NCI-H2227 (cell line): ENCODE measurements at regions not wholly inside any gene's neighbourhood (a gene's known extent, or its start where the extent isn't known, plus 50 kb on each side); places are given as distances from the start of the nearest gene placed in this dataset.
"Not testable (repeated sequence)": the region's sequence is repeated elsewhere in the genome, so short reads cannot be mapped to it uniquely, and the experiment has no call there.

ENCODE experiments used
- DNase-seq: peaks from one replicate; lab custom pipeline; 2025; ENCODE audit not compliant: unreplicated experiment; lab: John Stamatoyannopoulos, UW

DNA sequence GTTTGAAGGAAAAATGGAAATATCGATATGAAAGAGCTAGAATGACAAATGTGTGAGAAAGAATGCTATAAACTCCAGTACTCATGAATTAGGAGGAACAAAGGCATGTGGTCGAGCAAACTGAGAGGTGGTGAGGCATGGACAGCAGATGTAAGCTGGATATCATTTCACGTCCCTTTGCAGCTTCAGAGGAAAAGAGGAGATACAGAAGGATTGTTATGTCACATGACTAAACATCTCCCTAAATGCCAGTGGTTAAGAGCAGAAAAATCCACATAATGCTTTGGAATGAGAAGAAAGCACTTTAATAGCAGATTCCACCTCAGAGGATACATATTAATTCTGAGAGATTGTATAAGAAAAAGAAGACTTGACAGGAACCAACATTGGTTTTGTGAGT, 248.7 kb downstream of the ZIC4 start:
- DNase-seq, result no peak

DNA sequence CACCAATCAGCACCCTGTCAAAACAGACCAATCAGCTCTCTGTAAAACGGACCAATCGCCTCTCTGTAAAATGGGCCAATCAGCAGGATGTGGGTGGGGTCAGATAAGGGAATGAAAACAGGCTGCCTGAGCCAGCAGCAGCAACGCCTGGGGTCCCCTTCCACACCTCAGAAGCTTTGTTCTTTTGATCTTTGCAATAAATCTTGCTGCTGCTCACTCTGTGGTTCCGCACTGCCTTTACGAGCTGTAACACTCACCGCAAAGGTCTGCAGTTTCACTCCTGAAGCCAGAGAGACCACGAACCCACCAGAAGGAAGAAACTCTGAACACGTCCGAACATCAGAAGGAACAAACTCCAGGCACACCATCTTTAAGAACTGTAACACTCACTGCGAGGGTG, 251.4 kb downstream of the ZIC4 start:
- DNase-seq, result not testable (repeated sequence)

DNA sequence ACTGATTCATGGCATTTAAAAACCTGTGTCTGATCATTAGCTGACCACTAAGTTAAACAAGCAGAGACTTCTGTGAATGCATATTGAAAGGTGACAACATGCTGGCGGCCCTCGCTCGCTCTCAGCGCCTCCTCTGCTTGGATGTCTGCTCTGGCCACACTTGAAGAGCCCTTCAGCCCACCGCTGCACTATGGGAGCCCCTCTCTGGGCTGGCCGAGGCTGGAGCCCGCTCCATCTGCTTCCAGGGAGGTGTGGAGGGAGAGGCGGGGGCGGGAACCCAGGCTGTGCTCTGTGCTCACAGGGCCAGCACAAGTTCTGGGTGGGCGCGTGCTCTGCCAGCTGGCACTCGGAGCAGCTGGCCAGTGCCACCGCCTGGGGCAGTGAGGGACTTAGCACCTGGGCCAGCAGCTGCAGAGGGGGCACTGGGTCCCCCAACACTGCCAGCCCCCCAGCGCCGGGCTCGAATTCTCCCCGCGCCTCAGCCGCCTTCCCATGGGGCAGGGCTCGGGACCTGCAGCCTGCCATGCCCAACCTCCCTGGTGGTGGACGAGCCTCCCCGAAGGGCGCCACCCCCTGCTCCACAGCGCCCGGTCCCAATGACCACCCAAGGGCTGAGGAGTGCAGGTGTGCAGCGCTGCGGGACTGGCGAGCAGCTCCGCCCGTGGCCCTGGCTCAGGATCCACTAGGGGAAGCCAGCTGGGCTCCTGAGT, 252.4 kb downstream of the ZIC4 start:
- no peak for DNase-seq

DNA sequence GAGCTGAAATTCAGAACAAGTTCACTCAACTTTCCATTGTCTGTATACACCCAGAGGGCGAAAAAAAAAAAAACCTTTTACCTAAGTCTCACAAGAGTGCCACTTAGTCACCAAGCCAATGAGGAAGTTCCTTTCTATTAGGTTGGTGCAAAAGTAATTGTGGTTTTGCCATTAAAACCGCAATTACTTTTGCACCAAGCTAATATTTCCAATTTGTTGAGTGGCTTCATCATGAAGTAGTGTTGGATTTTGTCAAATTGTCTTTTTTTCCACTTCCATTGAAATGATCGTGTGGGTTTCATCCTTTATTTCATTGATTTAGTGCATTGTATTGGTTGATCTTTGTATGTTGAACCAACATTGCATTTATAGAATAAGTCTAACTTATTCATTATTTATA, 253.9 kb downstream of the ZIC4 start:
- no peak for DNase-seq

DNA sequence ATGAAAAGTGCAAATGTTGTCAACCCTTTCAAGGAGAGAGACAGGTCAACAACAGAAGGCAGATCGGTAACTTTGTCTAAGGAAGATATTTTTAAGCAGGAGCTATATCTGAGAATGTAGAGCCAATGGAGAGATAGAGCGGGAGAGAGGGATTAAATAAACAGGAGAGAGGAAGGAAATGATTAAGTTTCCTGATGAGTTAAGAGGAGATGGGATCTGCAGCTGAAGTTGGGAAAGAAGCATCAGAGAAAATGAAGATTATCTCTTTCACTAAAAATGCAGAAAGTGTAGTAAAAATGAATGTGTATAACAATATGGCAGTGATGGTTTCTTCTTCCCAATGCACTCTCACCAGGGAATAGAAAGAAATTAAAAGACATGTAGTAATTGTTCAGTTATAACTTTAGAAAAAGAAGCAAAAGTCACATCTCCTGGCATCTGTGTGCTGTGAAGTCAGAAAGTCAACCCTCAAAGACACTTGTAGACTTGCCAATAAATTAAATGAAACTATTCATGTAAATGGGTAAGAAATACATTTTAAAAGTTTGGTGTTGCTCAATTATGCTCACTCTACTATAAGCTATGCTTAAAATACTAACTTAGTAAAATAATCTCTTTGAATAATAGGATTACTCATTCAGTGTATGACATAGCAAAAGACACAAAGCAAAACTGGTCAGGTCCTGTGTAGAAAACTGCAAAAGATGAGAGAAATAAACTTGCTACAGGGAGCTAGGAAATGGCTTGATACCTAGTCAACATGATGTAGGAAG, 264.6 kb downstream of the ZIC4 start:
- no peak for DNase-seq

DNA sequence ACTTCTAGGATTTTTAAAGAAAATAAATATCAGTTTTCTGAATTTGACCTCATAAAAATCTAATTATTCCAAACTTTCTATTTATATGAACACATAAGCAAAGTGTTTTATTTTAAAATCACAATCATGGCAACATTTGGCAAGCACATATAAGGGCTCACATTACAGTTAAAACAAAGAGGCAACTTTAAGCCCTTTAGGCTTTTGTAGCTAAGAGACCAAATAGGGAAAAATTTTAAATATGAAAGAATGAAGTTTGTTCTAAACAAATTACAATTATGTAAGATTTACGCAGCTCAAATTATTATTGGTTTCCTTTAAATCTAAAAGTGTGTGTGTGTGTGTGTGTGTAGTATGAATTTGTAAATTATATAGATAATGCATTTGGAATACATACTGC, 267.0 kb downstream of the ZIC4 start:
- no peak for DNase-seq

DNA sequence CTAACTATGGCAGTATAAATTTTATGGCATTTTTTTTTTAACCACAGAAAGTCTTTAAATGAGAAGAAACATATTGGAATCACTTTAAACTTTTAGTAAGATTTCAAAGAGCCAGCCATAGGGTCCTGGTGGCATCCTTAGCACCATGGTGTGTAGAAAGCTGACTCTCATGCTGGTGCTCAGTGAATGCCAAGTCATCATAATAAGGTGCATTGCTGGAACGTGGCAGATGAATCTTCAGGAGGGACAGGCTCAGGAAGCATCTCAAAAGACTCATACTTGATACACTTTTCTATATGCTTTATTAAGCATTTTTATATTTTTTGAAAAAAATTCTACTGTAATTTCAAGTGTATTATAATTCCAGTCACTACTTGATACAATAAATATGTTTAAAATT, 274.2 kb downstream of the ZIC4 start:
- no peak for DNase-seq

DNA sequence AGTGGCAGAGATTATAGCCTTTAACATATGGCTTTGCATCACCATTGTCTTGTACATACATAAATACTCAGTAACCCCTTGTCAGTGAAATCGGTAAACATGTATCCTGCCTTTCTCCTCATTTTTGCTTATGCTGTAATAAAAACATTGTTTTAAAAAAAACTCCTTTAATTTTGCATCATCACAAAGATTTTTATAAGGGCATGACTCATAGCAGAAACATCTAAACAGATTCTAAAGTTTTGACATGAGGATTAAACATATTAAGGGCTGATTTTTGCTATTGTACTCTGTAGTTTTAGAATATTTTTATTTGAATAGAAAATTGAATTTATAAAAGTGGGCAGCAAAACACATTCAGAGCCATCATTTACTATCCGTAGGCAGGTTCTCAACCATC, 275.9 kb downstream of the ZIC4 start:
- DNase-seq, result no peak

DNA sequence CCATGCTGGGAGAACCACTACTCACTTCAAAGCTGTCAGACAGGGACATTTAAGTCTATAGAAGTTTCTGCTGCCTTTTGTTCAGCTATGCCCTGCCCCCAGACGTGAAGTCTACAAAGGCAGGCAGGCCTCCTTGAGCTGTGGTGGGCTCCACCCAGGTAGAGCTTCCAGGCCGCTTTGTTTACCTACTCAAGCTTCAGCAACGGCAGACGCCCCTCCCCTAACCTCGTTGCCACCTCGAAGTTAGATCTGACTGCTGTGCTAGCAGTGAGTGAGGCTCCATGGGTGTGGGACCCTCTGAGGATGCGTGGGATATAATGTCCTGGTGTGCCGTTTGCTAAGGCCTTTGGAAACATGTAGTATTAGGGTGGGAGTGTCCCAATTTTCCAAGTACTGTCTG, 276.7 kb downstream of the ZIC4 start:
- no peak for DNase-seq

DNA sequence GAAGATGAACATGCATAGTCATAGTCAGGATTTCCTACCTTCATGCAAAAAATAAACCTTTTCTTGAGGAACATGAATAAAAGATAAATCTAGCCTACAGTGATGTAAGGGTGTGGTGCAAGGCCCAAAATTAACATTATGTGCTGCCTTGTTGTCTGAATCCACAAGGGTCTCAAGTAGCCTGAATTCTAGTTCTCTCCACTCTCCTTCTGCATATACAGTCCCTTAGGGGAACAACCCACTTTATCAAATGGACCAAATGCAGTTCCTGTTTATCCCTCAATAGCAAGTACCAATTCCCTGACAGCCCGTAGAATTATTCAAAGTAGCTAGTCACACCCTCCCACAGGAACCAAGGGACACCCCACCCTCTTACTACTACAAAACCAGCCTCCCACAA, 284.0 kb downstream of the ZIC4 start:
- no peak for DNase-seq

DNA sequence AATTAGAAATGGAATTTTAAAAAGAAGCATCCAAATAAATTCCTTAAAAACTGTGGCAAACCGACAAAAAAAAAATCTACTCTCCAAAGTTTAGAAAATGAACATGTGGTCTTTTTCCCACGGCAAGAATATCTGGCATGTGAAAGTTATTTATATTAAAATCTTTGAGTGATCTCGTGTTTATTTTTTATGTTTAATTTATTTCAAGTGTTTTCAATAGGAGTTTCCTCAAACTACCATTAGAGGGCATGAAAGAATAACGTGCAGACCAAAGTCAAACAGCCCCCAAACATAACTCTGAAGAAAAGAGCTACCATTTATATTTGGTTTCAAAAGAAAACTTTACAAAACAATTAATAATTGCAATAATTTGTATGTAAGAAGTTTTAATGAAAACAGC, 286.4 kb downstream of the ZIC4 start:
- DNase-seq, result no peak

DNA sequence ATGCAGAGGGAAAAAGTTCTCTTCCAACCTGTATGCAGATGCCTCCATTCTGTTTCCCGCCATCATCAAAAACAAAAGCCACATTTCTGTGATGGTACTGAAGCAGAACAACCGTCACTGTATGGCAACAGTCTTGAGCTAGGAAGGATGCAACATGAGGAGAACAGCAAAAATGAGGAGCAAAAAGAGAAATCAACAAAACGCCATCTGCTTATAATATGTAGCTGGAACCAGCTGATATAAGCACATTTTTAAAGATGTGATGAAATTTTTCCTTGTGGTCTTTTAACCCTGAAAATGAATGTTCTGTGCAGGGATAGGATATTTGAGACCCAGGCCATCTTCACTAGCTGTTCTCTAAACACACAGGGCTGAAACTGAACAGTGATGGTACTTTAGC, 287.0 kb downstream of the ZIC4 start:
- no peak for DNase-seq

DNA sequence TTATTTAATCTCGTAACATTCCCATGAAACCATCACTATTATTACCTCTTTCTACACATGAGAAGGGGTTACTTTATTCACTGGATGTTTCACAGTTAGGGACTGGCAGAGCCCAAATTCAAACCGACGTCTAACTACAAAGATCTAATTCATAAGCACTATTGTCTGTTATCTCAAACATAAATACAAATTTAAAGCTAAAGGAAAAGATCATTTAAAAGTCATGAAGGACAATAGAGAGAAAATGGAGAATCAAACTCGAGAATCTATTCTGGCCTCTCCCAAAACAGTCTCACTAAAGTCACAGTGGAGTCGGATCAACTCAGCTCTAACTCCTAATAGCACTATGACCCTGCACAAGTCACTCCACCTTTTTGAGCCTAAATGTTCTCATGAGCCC, 287.7 kb downstream of the ZIC4 start:
- no peak for DNase-seq

DNA sequence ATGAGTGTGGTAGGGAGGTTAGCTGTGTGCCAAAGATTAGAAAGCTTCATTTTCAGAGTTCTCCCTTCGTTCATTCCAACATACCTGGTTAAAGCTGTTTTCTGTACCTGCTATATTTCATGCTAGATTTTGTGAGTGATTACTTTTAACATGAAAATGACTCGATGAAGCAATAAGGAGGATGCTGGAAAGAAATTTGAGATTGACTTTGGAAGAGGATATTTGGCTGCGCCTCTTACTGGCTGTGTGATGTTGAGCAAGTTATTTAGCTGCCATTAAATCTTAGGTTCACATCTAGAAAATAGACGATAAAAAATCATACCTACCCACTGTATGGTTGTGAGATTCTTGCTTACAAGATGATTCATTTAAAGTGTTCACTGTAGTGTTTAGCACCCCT, 288.7 kb downstream of the ZIC4 start:
- DNase-seq, result no peak

DNA sequence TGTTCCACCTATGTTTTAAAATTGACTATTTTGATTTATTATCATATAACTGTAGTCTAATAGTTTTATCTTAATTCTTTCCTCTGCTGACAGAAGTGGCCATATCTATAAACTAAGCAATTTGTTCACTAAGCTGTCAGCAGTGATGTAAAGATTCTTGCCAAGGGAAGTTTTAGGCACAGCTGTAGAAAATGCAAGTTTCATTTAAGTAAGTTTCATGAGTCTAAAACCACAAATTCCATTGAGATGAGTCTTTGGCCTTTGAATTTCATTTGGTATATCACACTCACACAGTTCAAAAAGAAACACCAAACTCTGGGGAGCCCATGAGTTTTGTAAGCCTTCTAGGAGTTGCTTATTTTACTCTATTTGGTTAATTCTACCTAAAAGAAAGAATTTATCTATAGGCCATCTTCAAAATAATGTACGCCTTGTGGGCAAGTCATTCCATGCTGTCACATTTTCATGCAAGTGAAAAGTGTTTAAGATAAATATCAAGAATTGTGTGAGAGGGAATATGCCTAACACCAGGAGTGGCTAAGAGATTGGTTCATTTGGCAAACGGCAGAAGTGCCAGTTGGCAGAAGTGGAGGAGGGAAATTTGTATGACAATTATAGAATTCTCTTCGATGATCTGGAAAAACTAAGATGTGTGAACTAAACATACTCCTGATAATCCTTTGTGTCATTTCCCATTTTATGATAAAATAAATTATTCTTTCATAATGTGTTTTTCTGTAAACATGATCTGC, 292.9 kb downstream of the ZIC4 start:
- no peak for DNase-seq

DNA sequence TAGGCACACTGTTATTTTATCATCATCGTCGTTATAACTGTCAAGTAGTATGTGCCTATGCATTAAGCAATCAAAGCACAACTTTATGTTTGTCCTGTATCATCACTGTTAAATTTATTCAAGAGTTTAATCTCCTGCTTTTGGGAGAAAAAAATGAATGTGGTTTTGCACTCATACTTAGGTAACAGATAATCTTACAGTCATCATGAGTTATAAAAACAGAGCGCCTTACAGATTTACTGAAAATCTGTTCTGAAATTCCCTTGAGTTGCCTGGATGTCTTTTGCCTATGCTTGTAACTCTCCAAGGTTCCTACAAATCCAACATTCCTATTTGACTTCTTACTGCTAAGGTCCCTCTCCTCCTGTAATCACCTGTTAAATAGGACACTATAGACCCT, 307.3 kb downstream of the ZIC4 start:
- DNase-seq, result no peak

DNA sequence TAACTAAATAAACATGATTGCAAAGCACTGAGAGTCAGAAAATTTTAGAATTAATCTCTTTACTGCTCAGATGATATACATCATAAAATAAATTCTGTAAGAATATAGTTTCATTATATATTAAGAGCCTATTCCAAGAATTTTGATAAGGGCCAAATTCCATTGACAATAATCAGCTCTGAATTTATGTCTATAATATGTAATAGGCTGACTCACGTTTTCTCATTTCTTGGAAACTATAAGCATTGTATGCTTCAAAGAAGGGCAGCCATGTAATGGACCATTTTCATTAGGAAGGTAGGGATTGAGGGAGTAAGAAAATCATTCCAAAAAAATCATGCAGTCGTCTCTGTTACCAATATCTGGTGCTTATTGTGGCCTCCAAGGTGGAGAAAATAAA, 315.9 kb downstream of the ZIC4 start:
- no peak for DNase-seq

DNA sequence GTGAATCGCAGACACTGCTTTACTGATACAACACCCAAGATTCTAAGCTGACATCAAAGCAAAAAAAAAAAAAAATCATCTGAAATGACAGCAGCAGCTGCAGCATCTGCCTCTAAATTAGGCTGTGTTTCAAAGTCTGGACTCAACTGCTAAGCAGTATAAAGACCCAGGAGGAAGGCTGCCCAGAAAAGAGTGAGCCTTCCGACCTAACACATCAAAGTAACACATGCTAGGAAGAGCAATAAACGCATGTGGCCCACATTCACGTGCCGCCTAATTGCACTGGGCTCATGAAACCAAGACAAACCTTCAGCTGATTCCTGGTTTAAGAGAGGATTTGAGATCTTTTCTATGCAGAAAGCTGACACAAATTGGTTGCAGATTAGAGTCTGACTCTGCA, 317.1 kb downstream of the ZIC4 start:
- no peak for DNase-seq

DNA sequence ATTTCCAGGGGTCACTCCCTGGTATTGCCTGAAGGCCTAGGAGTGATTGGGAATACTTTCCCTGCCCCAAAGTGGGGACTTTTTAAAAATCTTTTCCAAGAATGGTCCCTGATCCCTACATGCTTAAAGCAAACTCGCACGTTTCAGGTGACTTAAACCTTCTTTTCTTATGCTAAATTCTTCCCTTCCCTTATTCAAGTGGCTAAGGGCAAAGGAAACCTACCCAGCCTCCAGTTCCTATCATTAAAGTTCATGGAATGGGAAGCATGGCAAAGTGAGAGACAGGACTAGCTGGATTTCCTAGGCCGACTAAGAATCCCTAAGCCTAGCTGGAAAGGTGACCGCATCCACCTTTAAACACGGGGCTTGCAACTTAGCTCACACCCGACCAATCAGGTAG, 346.8 kb downstream of the ZIC4 start:
- not testable (repeated sequence) for DNase-seq

DNA sequence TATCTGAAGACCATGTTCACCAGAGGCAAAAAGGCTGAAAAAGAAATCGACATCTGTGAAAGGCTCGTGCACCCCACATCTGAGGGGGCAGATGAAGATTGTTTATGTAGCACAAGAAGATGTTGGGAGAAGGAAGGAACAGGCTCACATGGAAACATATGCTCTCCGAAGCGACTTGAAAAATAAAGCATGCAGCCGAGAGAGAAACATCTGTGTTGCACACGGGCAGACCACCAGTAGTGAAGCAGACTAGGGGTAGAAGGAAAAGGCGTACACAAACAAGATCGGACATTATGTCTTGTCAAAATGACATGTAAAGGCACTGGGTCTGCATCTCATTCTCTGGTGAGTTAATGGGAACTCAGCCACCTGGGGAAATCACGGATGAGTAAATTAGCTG, 356.5 kb downstream of the ZIC4 start:
- DNase-seq, result no peak

DNA sequence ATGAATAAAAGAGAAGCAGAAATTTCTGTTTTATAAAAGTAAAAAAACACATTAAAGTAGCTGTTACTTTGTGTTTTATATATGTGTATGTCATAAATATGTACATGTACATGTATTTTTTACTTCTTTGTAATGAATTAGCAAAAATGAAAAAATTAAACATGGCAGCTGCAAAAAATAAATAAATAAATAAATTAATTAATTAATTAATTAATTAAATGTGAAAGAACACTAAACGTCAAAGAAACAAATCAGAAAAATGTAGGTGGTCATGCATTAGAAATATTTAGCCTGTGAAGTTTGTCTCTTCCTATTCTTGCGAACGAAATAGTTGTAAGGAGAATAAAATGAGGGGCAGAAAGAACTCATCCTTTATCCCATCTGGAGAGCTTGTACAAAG, 357.0 kb downstream of the ZIC4 start:
- DNase-seq, result no peak

DNA sequence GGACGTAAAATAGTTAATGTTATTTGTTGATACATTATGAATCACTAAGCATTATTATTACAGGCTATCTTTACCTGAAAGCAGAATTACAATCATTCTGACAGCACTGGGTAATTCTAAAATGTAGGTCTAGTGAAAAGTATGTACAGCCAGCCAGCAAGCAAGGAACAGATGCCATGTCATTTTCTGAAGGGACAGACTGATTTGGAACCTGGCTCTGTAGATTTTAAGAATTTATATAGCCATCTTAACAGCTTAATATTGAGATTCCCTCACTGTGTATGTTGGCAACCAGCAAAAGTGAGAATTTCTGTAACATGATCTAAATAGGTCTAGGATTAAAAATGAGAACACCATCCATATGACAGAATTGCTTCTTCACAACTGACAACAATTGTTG, 359.4 kb downstream of the ZIC4 start:
- DNase-seq, result no peak
